ENCODE measurements at regions not wholly inside any gene's neighbourhood (a gene's known extent, or its start where the extent isn't known, plus 50 kb on each side); places are given as distances from the start of the nearest gene placed in this dataset. TPM values are rescaled to one million over a fixed set of nuclear protein-coding genes. Genes with fewer than 3 reads are reported as not detected.

DNA sequence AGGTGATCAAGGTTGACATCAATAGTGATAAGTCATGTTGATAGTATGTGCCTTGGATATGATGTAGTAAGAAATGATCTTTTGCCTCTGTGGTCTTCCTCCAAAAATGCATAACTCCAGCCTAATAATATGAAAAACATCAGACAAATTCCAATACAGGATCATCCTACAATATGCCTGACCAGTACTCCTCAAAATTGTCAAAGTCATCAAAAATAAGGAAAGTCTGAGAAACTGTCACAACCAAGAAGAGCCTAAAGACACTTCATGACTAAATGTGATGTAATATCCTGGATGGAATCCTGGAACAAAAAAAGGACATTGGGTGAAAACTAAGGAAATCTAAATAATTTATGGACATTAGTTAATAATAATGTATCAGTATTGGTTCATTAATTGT is 50.3 kb upstream of the LCORL start:
- FAIRE-seq (no peak), DNase-seq (ENCODE audit: low read depth, low spot score) (no peak), ATAC-seq (no peak)
- H3K4me3 ChIP-seq = no peak overlapping the region
- no peak overlapping the region for H3K4me2 ChIP-seq (ENCODE audit: control insufficient read depth, insufficient read depth)
- BruUV-seq (replicated peaks) = no TSS peak
- no peaks in the 10 kb centered on the region for H4K20me1 ChIP-seq (ENCODE audit: control insufficient read depth, insufficient read depth)
- intact Hi-C loops (cut with micrococcal nuclease; ENCODE audit: unreplicated experiment) (no loop called here), in situ Hi-C loops (cut with MboI) (no loop called here)
- no peak overlapping the region for H2AFZ ChIP-seq (ENCODE audit: control insufficient read depth, low read depth, low read length)
- no peaks in the 10 kb centered on the region for H3K79me2 ChIP-seq (ENCODE audit: control insufficient read depth, insufficient read depth, low read length)
- POLR2A ChIA-PET = interaction anchor here (0.6 kb wide), 1 partner anchor 36 kb away, joined by 3 read pairs; no protein-coding TSS in a partner anchor
- no peak for TF ChIP-seq SMC3 (IDR thresholded peaks at IDR 0.05; ENCODE audit: borderline replicate concordance, low read length)
- no peak for TF ChIP-seq TCF7 (IDR thresholded peaks at IDR 0.05; ENCODE audit: borderline replicate concordance)
- no peak for TF ChIP-seq RAD51 (IDR thresholded peaks at IDR 0.05)
- no peak for TF ChIP-seq CBX3 (IDR thresholded peaks at IDR 0.05; ENCODE audit: borderline replicate concordance, low read depth)
- TF ChIP-seq TBL1XR1 (IDR thresholded peaks at IDR 0.05; ENCODE audit: low read depth, low read length) = no peak
- TF ChIP-seq RCOR1 (conservative IDR thresholded peaks at IDR 0.05; ENCODE audit: low read depth, low read length) = no peak
- TF ChIP-seq MTA3 (IDR thresholded peaks at IDR 0.05; ENCODE audit: borderline replicate concordance, low read length) = no peak
- TF ChIP-seq, protein P1, sequence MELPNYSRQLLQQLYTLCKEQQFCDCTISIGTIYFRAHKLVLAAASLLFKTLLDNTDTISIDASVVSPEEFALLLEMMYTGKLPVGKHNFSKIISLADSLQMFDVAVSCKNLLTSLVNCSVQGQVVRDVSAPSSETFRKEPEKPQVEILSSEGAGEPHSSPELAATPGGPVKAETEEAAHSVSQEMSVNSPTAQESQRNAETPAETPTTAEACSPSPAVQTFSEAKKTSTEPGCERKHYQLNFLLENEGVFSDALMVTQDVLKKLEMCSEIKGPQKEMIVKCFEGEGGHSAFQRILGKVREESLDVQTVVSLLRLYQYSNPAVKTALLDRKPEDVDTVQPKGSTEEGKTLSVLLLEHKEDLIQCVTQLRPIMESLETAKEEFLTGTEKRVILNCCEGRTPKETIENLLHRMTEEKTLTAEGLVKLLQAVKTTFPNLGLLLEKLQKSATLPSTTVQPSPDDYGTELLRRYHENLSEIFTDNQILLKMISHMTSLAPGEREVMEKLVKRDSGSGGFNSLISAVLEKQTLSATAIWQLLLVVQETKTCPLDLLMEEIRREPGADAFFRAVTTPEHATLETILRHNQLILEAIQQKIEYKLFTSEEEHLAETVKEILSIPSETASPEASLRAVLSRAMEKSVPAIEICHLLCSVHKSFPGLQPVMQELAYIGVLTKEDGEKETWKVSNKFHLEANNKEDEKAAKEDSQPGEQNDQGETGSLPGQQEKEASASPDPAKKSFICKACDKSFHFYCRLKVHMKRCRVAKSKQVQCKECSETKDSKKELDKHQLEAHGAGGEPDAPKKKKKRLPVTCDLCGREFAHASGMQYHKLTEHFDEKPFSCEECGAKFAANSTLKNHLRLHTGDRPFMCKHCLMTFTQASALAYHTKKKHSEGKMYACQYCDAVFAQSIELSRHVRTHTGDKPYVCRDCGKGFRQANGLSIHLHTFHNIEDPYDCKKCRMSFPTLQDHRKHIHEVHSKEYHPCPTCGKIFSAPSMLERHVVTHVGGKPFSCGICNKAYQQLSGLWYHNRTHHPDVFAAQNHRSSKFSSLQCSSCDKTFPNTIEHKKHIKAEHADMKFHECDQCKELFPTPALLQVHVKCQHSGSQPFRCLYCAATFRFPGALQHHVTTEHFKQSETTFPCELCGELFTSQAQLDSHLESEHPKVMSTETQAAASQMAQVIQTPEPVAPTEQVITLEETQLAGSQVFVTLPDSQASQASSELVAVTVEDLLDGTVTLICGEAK (IDR thresholded peaks at IDR 0.05; ENCODE audit: borderline replicate concordance) = no peak
- no peak for TF ChIP-seq GABPA (IDR thresholded peaks at IDR 0.05; ENCODE audit: low read depth)
- no peak for TF ChIP-seq ZNF207 (IDR thresholded peaks at IDR 0.05; ENCODE audit: borderline replicate concordance)
- RAD21 ChIA-PET (ENCODE audit: unreplicated experiment) = no interaction called here
- no peaks in the 10 kb centered on the region for H3K36me3 ChIP-seq (ENCODE audit: control insufficient read depth in 2 of 2, insufficient read depth in 2 of 2, low read length in 1 of 2)
- H3K9me3 ChIP-seq (replicated peaks; ENCODE audit: control insufficient read depth, insufficient read depth, low read length) = no peaks in the 10 kb centered on the region; the same call in 1 of the 3 replicates
- no peak overlapping the region for H3K9ac ChIP-seq (ENCODE audit: control insufficient read depth, insufficient read depth, low read length)
- H3K27ac ChIP-seq (ENCODE audit: control insufficient read depth, insufficient read depth) = no peak overlapping the region
- SMC1A ChIA-PET (ENCODE audit: uncharacterized antibody, unreplicated experiment) = no interaction called here
- H3K4me1 ChIP-seq (ENCODE audit: control insufficient read depth, insufficient read depth, low read length) = no peaks in the 10 kb centered on the region
- no peaks in the 10 kb centered on the region for H3K27me3 ChIP-seq (replicated peaks in 1 of 2; ENCODE audit: control insufficient read depth in 2 of 2, insufficient read depth in 2 of 2, low read length in 1 of 2)
- CTCF ChIA-PET = interaction anchor here (0.6 kb wide), 1 partner anchor 113 kb away, joined by 3 read pairs; no protein-coding TSS in a partner anchor

Small RNAs in the stretch of these regions (small RNA-seq; reads per million reads assigned to genes)
- not detected for gene RNA5SP157

Data from GM12878 (cell line).